ENCODE measurements at regions not wholly inside any gene's neighbourhood (a gene's known extent, or its start where the extent isn't known, plus 50 kb on each side); places are given as distances from the start of the nearest gene placed in this dataset.

DNA sequence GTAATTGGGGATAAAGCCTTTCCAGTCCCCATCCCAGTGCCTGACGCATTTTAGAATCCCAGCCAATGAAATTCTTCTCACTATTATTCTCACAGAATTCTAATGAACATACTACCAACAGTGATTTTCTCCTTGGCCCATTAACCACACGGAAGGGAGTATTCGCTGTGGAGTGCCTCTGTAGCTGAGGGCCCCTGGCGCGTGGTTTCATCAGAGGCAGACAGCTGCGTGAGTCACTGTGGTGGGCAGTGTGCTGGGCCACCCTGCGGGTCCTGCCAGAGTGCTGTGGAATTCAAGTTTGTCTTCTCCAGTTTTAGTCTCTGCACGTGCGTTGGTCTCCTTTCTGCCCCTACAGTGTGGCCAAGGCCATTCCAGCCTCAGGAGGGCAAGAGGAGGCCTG, 335.4 kb upstream of the FAT1 start:
- TF ChIP-seq, protein P1, sequence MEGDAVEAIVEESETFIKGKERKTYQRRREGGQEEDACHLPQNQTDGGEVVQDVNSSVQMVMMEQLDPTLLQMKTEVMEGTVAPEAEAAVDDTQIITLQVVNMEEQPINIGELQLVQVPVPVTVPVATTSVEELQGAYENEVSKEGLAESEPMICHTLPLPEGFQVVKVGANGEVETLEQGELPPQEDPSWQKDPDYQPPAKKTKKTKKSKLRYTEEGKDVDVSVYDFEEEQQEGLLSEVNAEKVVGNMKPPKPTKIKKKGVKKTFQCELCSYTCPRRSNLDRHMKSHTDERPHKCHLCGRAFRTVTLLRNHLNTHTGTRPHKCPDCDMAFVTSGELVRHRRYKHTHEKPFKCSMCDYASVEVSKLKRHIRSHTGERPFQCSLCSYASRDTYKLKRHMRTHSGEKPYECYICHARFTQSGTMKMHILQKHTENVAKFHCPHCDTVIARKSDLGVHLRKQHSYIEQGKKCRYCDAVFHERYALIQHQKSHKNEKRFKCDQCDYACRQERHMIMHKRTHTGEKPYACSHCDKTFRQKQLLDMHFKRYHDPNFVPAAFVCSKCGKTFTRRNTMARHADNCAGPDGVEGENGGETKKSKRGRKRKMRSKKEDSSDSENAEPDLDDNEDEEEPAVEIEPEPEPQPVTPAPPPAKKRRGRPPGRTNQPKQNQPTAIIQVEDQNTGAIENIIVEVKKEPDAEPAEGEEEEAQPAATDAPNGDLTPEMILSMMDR (IDR thresholded peaks at IDR 0.05; ENCODE audit: extremely low read depth, insufficient read depth, missing control alignments): no peak
- in situ Hi-C loops (cut with MboI; ENCODE audit: low pct_unique_long_range_greater_than_20kb, low sequenced_read_pairs, unreplicated experiment): no loop called here
- DNase-seq (ENCODE audit: low spot score): no peak

DNA sequence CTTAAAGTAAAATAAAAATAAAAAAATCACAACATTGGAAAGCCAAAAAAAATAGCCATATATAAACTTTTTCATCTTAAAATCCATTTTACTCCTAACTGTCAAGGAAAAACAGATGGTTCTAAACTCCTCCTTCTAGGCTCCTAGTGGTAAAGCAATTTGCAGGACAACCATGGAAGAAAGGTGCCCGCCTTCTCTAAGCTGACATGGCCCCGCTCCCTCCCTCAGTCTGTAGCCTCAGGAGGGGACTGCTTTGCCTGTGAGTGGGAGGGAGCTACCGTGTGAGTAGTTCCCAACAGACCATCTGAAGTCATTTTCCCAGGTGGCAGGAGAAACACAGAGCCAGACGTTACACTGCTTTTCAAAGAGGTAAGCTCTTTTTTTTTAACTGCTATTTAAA, 336.2 kb upstream of the FAT1 start:
- TF ChIP-seq, protein P1 (IDR thresholded peaks at IDR 0.05; ENCODE audit: extremely low read depth, insufficient read depth, missing control alignments): no peak
- in situ Hi-C loops (cut with MboI; ENCODE audit: low pct_unique_long_range_greater_than_20kb, low sequenced_read_pairs, unreplicated experiment): no loop called here
- DNase-seq (ENCODE audit: low spot score): no peak

DNA sequence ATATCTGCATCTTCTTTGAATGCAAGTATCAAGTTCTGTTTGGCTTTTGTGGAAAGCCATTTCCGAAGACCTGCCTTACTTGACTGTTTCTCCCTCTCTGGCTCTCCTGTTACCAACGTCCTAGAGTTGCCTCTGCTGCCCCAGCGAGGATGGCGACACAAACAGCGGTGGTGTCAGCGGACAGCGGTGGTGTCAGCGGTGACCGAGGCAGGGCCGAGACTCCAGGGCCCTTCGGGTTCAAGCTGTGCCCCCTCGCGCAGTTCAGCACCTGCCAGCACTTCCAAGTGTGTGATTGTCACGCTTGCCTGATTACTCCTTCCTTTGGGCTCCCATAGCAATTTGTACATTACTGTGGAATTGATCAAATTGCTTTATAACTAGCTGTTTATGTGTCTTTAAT, 336.9 kb upstream of the FAT1 start:
- in situ Hi-C loops (cut with MboI; ENCODE audit: low pct_unique_long_range_greater_than_20kb, low sequenced_read_pairs, unreplicated experiment): no loop called here
- TF ChIP-seq, protein P1 (IDR thresholded peaks at IDR 0.05; ENCODE audit: extremely low read depth, insufficient read depth, missing control alignments): no peak
- no peak for DNase-seq (ENCODE audit: low spot score)

DNA sequence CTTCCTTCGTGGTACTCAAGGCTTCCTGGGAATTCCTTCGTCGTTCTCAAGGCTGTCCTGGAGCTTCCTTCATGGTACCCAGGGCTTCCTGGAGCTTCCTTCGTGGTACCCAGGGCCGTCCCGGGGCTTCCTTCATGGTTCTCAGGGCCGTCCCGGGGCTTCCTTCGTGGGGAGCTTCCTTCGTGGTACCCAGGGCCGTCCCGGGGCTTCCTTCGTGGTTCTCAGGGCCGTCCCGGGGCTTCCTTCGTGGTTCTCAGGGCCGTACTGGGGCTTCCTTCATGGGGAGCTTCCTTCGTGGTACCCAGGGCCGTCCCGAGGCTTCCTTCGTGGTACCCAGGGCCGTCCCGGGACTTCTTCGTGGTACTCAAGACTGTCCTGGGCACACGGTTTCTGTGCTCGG, 339.6 kb upstream of the FAT1 start:
- no peak for DNase-seq (ENCODE audit: low spot score)
- TF ChIP-seq, protein P1 (IDR thresholded peaks at IDR 0.05; ENCODE audit: extremely low read depth, insufficient read depth, missing control alignments): no peak
- in situ Hi-C loops (cut with MboI; ENCODE audit: low pct_unique_long_range_greater_than_20kb, low sequenced_read_pairs, unreplicated experiment): no loop called here

DNA sequence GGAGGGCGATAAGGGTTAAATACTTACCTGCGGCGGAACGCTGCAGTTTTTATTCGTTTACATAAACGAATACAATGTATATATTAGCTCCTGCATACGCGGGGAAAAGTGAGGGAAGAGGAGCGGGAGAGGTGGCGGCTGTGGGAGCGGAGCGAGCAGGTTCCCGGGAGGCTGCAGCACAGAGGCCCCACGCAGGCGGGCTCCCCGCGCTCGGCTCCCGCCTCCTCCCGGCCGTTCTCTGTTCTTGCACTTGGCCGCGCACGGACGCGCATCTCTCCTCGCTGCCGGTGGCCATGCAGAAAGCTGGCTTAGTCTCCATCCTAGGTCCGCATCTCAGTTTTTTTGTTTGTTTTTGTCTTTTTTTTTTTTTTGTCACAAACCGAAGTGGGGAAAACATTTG, 340.4 kb upstream of the FAT1 start:
- TF ChIP-seq, protein P1 (IDR thresholded peaks at IDR 0.05; ENCODE audit: extremely low read depth, insufficient read depth, missing control alignments): no peak
- in situ Hi-C loops (cut with MboI; ENCODE audit: low pct_unique_long_range_greater_than_20kb, low sequenced_read_pairs, unreplicated experiment): no loop called here
- no peak for DNase-seq (ENCODE audit: low spot score)

DNA sequence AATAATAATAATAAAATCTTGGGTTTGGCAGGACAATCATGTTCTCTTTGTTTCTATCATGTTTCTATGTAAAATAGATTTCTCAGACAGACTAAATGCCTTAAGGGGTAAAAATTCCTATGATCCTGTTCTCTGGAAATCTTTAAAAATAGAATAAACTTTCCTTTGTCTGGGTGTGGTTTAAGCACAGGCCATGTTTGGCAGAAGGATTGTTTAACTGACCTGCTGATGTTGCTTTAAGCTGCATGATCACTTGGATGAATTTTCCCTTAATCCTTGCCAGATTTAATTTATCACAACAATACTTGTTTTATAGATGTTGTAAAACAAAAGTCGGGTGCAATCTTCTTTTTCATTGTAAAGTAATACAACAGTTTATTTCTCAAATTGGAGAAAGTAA, 341.7 kb upstream of the FAT1 start:
- TF ChIP-seq, protein P1 (IDR thresholded peaks at IDR 0.05; ENCODE audit: extremely low read depth, insufficient read depth, missing control alignments): no peak
- no peak for DNase-seq (ENCODE audit: low spot score)
- in situ Hi-C loops (cut with MboI; ENCODE audit: low pct_unique_long_range_greater_than_20kb, low sequenced_read_pairs, unreplicated experiment): no loop called here

DNA sequence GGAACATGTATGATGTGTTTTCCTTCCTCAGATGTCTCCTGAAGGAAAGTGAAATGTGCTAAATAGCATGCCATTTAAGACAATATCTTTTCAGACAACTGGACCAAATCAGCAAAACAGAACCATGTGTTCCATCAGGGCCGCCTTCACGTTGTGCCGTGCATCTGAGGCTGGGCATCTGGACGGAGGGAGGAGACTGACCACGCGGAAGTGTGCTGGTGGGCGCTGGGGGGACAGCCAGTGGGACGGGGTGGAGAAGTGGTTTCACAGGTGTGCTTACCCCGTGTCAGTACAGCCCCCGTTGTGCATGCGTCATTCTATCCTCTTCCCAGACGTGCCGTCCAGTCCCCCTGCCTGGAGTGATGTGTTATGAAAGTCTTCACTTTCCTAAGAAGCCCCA, 342.1 kb upstream of the FAT1 start:
- DNase-seq (ENCODE audit: low spot score): no peak
- TF ChIP-seq, protein P1 (IDR thresholded peaks at IDR 0.05; ENCODE audit: extremely low read depth, insufficient read depth, missing control alignments): no peak
- in situ Hi-C loops (cut with MboI; ENCODE audit: low pct_unique_long_range_greater_than_20kb, low sequenced_read_pairs, unreplicated experiment): no loop called here

Measured in GM13977 (cell line).